Caco-2 (cell line): ENCODE measurements at regions not wholly inside any gene's neighbourhood (a gene's known extent, or its start where the extent isn't known, plus 50 kb on each side); places are given as distances from the start of the nearest gene placed in this dataset.

Experiments
- BruUV-seq: library from RNA; stranded (reverse); fragments of 400-500 nt; replicated peaks from 2 replicates; lab custom pipeline; 2021; lab: Mats Ljungman, UMichigan
- CTCF ChIA-PET: fragments of 300-600 bp; sonication (Branson Sonifier 250); formaldehyde crosslinking; loops from one replicate; lab custom pipeline; 2022; ENCODE audit warnings: antibody characterized with exemption; lab: Charles Lee
- POLR2A ChIA-PET: fragments of 300-600 bp; sonication (Branson Sonifier 250); formaldehyde crosslinking; loops from one replicate; lab custom pipeline; 2022; ENCODE audit warnings: antibody characterized with exemption; lab: Charles Lee
- DNase-seq, 2 experiments: peaks; one replicate each; pipeline versions ENCODE4 v3.0.0 to v3.0.0-alpha.2; 2020 to 2022
- H3K27me3 ChIP-seq: replicated peaks from 2 replicates; pipeline ENCODE4 v1.6.0; 2011; ENCODE audit warnings: low read length; ENCODE audit not compliant: control insufficient read depth, insufficient read depth
- H3K36me3 ChIP-seq: 2 replicates; pipeline ENCODE4 v1.5.1; 2011; ENCODE audit warnings: low read length; ENCODE audit not compliant: control insufficient read depth, insufficient read depth
- H3K4me1 ChIP-seq: fragments of 250-450 bp; sonication (Bioruptor Pico); 2 replicates; pipeline ENCODE4 v1.5.1; 2020; ENCODE audit warnings: mild to moderate bottlenecking
- H3K4me3 ChIP-seq: 2 replicates; pipeline ENCODE4 v1.5.1; 2011; ENCODE audit warnings: low read depth, mild to moderate bottlenecking, control low read depth, low read length
- H3K9me3 ChIP-seq: fragments of 250-450 bp; sonication (Bioruptor Pico); 2 replicates; pipeline ENCODE4 v1.5.1; 2020; ENCODE audit warnings: mild to moderate bottlenecking, moderate library complexity
- H3K27ac Mint-ChIP-seq: one replicate; pipeline ENCODE4 v1.8.0; 2022; ENCODE audit warnings: mixed read lengths; ENCODE audit not compliant: unreplicated experiment
- H3K27me3 Mint-ChIP-seq: one replicate; pipeline ENCODE4 v1.8.0; 2022; ENCODE audit warnings: mixed read lengths; ENCODE audit not compliant: insufficient read depth, unreplicated experiment
- H3K36me3 Mint-ChIP-seq: one replicate; pipeline ENCODE4 v1.8.0; 2022; ENCODE audit warnings: mild to moderate bottlenecking, mixed read lengths; ENCODE audit not compliant: insufficient read depth, unreplicated experiment
- H3K4me1 Mint-ChIP-seq: one replicate; pipeline ENCODE4 v1.8.0; 2022; ENCODE audit warnings: low read depth, mixed read lengths; ENCODE audit not compliant: unreplicated experiment
- H3K4me3 Mint-ChIP-seq: one replicate; pipeline ENCODE4 v1.8.0; 2022; ENCODE audit warnings: mild to moderate bottlenecking, moderate library complexity, mixed read lengths; ENCODE audit not compliant: unreplicated experiment
- H3K9me3 Mint-ChIP-seq: one replicate; pipeline ENCODE4 v1.8.0; 2022; ENCODE audit warnings: mixed read lengths; ENCODE audit not compliant: unreplicated experiment
- intact Hi-C: fragments of 100-400 bp; cut with micrococcal nuclease; formaldehyde crosslinking; loops from one replicate; pipeline ENCODE4 v1.10.0; 2022; ENCODE audit not compliant: unreplicated experiment
- TF ChIP-seq, protein P1 (sequence below), 2 experiments: fragments of 200-600 bp in 1 of 2; IDR thresholded peaks; 1 replicate in 1 of 2; 2 replicates in 1 of 2; pipeline versions ENCODE4 v1.5.1 to v1.8.0; 2011 to 2022; ENCODE audit warnings: antibody characterized with exemption in 1 of 2, control low read depth in 1 of 2, inconsistent platforms in 1 of 2, low read depth in 1 of 2, low read length in 1 of 2, mild to moderate bottlenecking in 1 of 2, moderate library complexity in 1 of 2; ENCODE audit not compliant: insufficient read depth in 1 of 2, severe bottlenecking in 1 of 2, unreplicated experiment in 1 of 2

GRCh38 chr2:217735899-217736298 is 266.9 kb downstream of the TNS1 start:
- no peaks in the 10 kb centered on the region for H3K36me3 ChIP-seq
- no peaks in the 10 kb centered on the region for H3K9me3 Mint-ChIP-seq
- TF ChIP-seq, protein P1, sequence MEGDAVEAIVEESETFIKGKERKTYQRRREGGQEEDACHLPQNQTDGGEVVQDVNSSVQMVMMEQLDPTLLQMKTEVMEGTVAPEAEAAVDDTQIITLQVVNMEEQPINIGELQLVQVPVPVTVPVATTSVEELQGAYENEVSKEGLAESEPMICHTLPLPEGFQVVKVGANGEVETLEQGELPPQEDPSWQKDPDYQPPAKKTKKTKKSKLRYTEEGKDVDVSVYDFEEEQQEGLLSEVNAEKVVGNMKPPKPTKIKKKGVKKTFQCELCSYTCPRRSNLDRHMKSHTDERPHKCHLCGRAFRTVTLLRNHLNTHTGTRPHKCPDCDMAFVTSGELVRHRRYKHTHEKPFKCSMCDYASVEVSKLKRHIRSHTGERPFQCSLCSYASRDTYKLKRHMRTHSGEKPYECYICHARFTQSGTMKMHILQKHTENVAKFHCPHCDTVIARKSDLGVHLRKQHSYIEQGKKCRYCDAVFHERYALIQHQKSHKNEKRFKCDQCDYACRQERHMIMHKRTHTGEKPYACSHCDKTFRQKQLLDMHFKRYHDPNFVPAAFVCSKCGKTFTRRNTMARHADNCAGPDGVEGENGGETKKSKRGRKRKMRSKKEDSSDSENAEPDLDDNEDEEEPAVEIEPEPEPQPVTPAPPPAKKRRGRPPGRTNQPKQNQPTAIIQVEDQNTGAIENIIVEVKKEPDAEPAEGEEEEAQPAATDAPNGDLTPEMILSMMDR (IDR thresholded peaks at IDR 0.05; ENCODE audit: insufficient read depth in 1 of 2, low read depth in 1 of 2, low read length in 1 of 2, severe bottlenecking in 1 of 2, unreplicated experiment in 1 of 2), result no peak
- no peak overlapping the region for H3K27ac Mint-ChIP-seq
- peaks cover 23% of the 10 kb centered on the region for H3K27me3 Mint-ChIP-seq
- intact Hi-C loops, result no loop called here
- H3K4me3 ChIP-seq, result no peak overlapping the region
- CTCF ChIA-PET, result no interaction called here
- H3K4me1 ChIP-seq, result no peaks in the 10 kb centered on the region
- no peaks in the 10 kb centered on the region for H3K36me3 Mint-ChIP-seq
- DNase-seq, result no peak
- no TSS peak for BruUV-seq
- POLR2A ChIA-PET, result no interaction called here
- no peak overlapping the region for H3K4me3 Mint-ChIP-seq
- H3K27me3 ChIP-seq, result peaks cover 3% of the 10 kb centered on the region; the same call in 1 of the 2 replicates
- H3K9me3 ChIP-seq, result no peaks in the 10 kb centered on the region; the same call in 1 of the 2 replicates
- no peaks in the 10 kb centered on the region for H3K4me1 Mint-ChIP-seq

GRCh38 chr2:217735034-217735433 is 267.8 kb downstream of the TNS1 start:
- ChIA-PET POLR2A (no interaction called here), CTCF (no interaction called here)
- no TSS peak for BruUV-seq

DNA sequence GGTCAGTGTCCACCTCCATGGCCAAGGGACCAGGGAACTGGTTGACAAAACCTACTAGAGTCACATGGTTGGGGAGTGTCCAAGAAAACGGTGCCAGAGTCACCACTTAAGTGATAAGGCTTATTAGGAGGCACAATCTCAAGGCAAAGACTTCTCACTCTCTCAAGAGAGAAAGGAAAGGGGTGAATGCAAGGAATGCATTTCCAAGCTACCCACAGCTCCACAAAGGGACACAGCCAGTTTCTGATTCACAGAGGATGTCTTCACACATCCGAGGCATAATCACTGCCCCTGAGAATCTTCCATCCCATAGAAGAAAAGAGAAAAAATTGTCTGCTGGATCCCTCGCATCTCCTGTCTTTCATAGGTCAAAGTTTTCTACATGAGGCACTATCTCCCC is 269.3 kb downstream of the TNS1 start:
- H3K36me3 ChIP-seq, result no peaks in the 10 kb centered on the region
- CTCF ChIA-PET, result no interaction called here

More at GRCh38 chr2:217735034-217735433, 267.8 kb downstream of the TNS1 start:
- Mint-ChIP-seq H3K27me3 (peaks cover 24% of the 10 kb centered on the region), H3K4me1 (no peaks in the 10 kb centered on the region), H3K36me3 (no peaks in the 10 kb centered on the region), H3K4me3 (no peak overlapping the region), H3K27ac (no peak overlapping the region), H3K9me3 (no peaks in the 10 kb centered on the region)
- TF ChIP-seq, protein P1 (IDR thresholded peaks at IDR 0.05; ENCODE audit: insufficient read depth in 1 of 2, low read depth in 1 of 2, low read length in 1 of 2, severe bottlenecking in 1 of 2, unreplicated experiment in 1 of 2), result no peak
- Histone ChIP-seq H3K4me1 (no peaks in the 10 kb centered on the region), H3K4me3 (no peak overlapping the region), H3K36me3 (no peaks in the 10 kb centered on the region), H3K9me3 (no peaks in the 10 kb centered on the region; the same call in 1 of the 2 replicates), H3K27me3 (peaks cover 3% of the 10 kb centered on the region; the same call in 1 of the 2 replicates)
- intact Hi-C loops, result no loop called here
- no peak for DNase-seq

More for the DNA sequence above, 269.3 kb downstream of the TNS1 start:
- no peaks in the 10 kb centered on the region; the same call in 1 of the 2 replicates for H3K9me3 ChIP-seq
- BruUV-seq, result no TSS peak
- Mint-ChIP-seq H3K27me3 (peaks cover 21% of the 10 kb centered on the region), H3K4me1 (no peaks in the 10 kb centered on the region), H3K36me3 (no peaks in the 10 kb centered on the region), H3K27ac (no peak overlapping the region), H3K9me3 (no peaks in the 10 kb centered on the region), H3K4me3 (no peak overlapping the region)
- DNase-seq, result no peak
- TF ChIP-seq, protein P1 (IDR thresholded peaks at IDR 0.05; ENCODE audit: insufficient read depth in 1 of 2, low read depth in 1 of 2, low read length in 1 of 2, severe bottlenecking in 1 of 2, unreplicated experiment in 1 of 2), result no peak
- intact Hi-C loops, result no loop called here
- POLR2A ChIA-PET, result no interaction called here
- peaks cover 3% of the 10 kb centered on the region for H3K27me3 ChIP-seq
- H3K4me3 ChIP-seq, result no peak overlapping the region
- H3K4me1 ChIP-seq, result no peaks in the 10 kb centered on the region
